ENCODE measurements at regions not wholly inside any gene's neighbourhood (a gene's known extent, or its start where the extent isn't known, plus 50 kb on each side); places are given as distances from the start of the nearest gene placed in this dataset.

DNA sequence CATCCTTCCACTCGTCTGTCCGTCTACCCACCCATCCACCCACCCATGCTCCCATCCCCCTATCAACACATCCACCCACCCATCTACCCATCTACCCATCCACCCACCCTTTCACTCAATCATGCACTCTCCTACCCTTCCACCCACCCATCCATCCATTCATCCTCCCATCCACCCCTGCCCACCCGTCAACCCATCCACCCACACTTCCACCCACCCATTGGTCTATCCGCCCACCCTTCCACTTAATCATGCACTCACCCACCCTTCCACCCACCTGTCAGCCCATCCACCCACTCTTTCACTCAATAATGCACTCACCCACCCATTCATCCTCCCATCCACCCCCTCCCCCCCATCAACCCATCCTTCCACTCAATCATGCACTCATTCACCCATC is 250.0 kb upstream of the EEF2KMT start:
- no peaks in the 10 kb centered on the region for H3K4me1 Mint-ChIP-seq
- ATAC-seq (replicated peaks; ENCODE audit: extremely low read depth, poor library complexity, severe bottlenecking) (no peak), DNase-seq (ENCODE audit: low spot score in 2 of 2) (no peak)
- H3K9me3 Mint-ChIP-seq: no peaks in the 10 kb centered on the region
- H3K27ac Mint-ChIP-seq (ENCODE audit: low read depth): no peak overlapping the region
- peaks cover 1% of the 10 kb centered on the region for H3K36me3 Mint-ChIP-seq (ENCODE audit: insufficient read depth)
- H3K4me3 Mint-ChIP-seq: no peak overlapping the region
- H3K27me3 Mint-ChIP-seq: peaks cover 12% of the 10 kb centered on the region

DNA sequence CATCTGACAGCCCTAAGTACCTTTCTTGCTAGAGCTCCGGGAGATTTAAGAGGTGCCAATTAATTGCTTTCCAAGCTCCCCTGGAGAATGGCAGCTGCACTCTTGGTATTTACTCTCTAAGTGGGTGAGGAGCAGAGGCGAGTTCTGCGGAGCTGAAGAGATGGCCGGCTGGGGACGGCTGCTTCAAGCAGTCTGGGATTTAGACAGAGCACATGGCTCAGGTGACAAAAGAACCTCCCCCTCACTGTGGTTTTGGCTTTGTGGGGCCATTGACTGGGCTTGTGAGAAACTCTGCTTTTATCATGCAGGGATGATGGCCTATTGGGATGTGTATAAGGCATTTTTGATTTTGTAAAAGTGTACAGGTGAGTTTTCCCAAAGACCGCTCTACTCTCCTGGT is 239.3 kb upstream of the EEF2KMT start:
- Mint-ChIP-seq H3K4me3 (no peak overlapping the region), H3K27ac (ENCODE audit: low read depth) (no peak overlapping the region), H3K36me3 (ENCODE audit: insufficient read depth) (no peaks in the 10 kb centered on the region), H3K4me1 (no peaks in the 10 kb centered on the region), H3K27me3 (peaks cover 38% of the 10 kb centered on the region), H3K9me3 (no peaks in the 10 kb centered on the region)
- DNase-seq (ENCODE audit: low spot score in 2 of 2) (no peak), ATAC-seq (replicated peaks; ENCODE audit: extremely low read depth, poor library complexity, severe bottlenecking) (no peak)

DNA sequence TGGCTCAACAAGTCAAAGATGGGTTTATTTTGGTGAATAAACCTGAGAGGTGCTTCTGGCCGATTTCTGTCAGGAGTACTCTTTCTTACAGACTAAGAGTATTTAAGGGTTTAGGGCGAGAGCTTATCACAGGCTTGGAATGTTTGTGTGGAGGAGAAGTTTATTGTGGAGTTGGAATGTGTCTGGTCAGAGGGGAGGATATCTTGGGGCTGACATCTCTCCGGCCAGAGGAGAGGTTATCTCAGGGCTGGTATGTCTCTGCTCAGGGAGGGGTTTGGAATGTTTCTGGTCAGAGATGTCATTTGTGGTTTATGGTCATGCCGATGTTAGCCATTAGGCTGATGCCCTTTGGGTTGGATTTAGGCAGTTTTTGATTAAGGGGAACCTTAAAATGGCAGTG is 236.4 kb upstream of the EEF2KMT start:
- ATAC-seq (replicated peaks; ENCODE audit: extremely low read depth, poor library complexity, severe bottlenecking) (no peak), DNase-seq (ENCODE audit: low spot score in 2 of 2) (no peak)
- Mint-ChIP-seq H3K4me3 (no peak overlapping the region), H3K4me1 (no peaks in the 10 kb centered on the region), H3K27me3 (peaks cover 18% of the 10 kb centered on the region), H3K36me3 (ENCODE audit: insufficient read depth) (no peaks in the 10 kb centered on the region), H3K27ac (ENCODE audit: low read depth) (no peak overlapping the region), H3K9me3 (peaks cover 7% of the 10 kb centered on the region)

DNA sequence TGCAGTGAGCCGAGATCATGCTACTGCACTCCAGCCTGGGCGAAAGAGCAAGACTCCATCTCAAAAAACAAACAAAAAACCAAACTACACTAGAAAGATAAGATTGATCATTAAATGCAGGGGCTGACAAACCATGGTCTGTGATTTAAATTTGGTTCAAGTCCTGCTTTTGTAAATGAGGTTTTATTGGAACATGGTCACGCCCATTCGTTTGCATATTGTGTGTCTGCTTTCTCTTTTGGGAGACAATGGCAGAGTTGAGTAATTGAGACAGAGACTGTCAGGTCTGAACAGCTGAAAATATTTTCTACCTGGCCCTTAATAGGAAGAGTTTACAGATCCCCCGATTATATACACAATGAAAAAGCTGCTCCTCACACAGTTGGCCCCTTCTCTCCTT is 235.5 kb upstream of the EEF2KMT start:
- Mint-ChIP-seq H3K9me3 (peaks cover 7% of the 10 kb centered on the region), H3K27ac (ENCODE audit: low read depth) (no peak overlapping the region), H3K36me3 (ENCODE audit: insufficient read depth) (no peaks in the 10 kb centered on the region), H3K4me1 (no peaks in the 10 kb centered on the region), H3K4me3 (no peak overlapping the region), H3K27me3 (peaks cover 18% of the 10 kb centered on the region)
- ATAC-seq (replicated peaks; ENCODE audit: extremely low read depth, poor library complexity, severe bottlenecking): no peak
- DNase-seq (ENCODE audit: low spot score in 2 of 2): no peak

DNA sequence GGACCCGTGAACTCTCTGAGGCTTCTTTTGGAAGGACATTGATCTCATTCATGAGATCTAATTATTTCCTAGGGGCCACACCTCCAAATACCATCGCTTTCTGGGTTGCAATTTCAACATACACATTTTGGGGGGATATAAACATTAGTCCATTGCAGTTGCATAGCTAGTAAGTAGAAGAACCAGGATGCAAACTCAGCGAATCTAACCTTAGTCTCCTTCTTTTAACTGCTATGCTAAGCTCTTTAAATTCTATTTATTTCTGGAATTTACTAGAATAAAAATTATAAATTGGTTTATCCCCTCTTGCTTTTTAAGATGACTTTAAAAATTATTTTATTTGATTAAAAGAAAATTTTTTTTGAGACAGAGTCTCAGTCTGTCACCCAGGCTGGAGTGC is 232.5 kb upstream of the EEF2KMT start:
- DNase-seq (ENCODE audit: low spot score in 2 of 2) (no peak), ATAC-seq (replicated peaks; ENCODE audit: extremely low read depth, poor library complexity, severe bottlenecking) (no peak)
- Mint-ChIP-seq H3K36me3 (ENCODE audit: insufficient read depth) (no peaks in the 10 kb centered on the region), H3K9me3 (peaks cover 10% of the 10 kb centered on the region), H3K4me3 (no peak overlapping the region), H3K4me1 (no peaks in the 10 kb centered on the region), H3K27me3 (peaks cover 26% of the 10 kb centered on the region), H3K27ac (ENCODE audit: low read depth) (no peak overlapping the region)

DNA sequence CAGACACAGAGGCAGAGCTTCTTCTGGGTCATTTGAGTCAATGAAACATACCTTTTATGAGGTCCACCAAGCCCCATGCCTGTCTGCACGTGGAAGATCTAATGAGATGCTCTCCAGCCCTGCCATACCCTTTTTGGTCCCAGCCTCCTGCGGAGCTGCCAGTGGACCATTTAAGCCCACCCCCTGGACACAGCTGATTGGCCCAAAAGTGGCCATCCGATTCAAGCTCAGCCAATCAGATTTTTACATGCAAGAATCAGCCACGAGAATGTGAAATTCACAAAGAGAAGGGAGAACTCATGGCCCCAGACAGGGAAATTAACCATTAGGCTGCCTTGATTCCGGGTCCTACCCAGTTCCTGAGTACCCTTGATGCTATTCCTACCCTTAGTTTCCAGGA is 231.0 kb upstream of the EEF2KMT start:
- no peaks in the 10 kb centered on the region for H3K36me3 Mint-ChIP-seq (ENCODE audit: insufficient read depth)
- H3K27me3 Mint-ChIP-seq: peaks cover 16% of the 10 kb centered on the region
- H3K4me1 Mint-ChIP-seq: no peaks in the 10 kb centered on the region
- no peak for DNase-seq (ENCODE audit: low spot score in 2 of 2)
- no peak overlapping the region for H3K27ac Mint-ChIP-seq (ENCODE audit: low read depth)
- peaks cover 13% of the 10 kb centered on the region for H3K9me3 Mint-ChIP-seq
- H3K4me3 Mint-ChIP-seq: no peak overlapping the region
- ATAC-seq (replicated peaks; ENCODE audit: extremely low read depth, poor library complexity, severe bottlenecking): no peak

DNA sequence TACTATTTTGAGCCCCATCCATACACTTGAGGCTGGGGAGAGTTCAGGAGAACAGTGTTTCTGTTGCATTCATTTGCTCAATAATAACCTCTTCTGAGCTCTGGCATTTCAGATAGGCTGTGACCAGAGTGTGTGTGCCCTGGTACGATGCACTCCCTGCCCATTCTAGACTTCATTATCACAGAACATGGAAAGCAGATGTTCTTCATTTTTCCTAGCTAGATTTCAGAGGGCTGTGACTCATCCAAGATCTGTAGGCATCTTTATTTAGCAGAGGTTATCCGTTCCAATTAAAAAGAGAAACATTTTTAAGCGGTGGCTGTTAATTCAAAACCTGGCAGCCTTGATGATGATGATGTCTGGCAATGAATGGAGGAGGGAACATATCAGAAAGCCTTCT is 228.8 kb upstream of the EEF2KMT start:
- Mint-ChIP-seq H3K27me3 (peaks cover 19% of the 10 kb centered on the region), H3K9me3 (peaks cover 13% of the 10 kb centered on the region), H3K27ac (ENCODE audit: low read depth) (no peak overlapping the region), H3K4me1 (no peaks in the 10 kb centered on the region), H3K36me3 (ENCODE audit: insufficient read depth) (no peaks in the 10 kb centered on the region), H3K4me3 (no peak overlapping the region)
- ATAC-seq (replicated peaks; ENCODE audit: extremely low read depth, poor library complexity, severe bottlenecking) (no peak), DNase-seq (ENCODE audit: low spot score in 2 of 2) (no peak)

DNA sequence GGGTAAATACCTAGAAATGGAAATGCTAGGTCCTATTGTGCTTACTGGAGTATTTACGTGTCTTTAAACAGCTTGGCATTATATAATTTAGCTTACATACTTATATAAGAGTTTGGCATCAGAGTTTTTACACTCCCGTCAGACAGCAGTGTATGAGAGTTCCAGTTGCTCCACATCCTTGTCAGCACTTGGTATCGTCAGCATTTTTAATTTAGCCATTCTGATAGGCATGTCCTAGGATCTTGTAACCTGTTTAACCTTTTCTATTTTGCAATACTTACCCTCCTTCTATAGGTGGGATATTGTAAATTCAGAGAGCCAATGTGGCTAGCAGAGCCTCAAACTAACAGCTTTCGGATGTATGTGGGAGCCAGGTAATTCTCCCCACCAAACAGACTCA is 228.3 kb upstream of the EEF2KMT start:
- Mint-ChIP-seq H3K36me3 (ENCODE audit: insufficient read depth) (no peaks in the 10 kb centered on the region), H3K4me1 (no peaks in the 10 kb centered on the region), H3K9me3 (peaks cover 8% of the 10 kb centered on the region), H3K4me3 (no peak overlapping the region), H3K27me3 (peaks cover 19% of the 10 kb centered on the region), H3K27ac (ENCODE audit: low read depth) (no peak overlapping the region)
- ATAC-seq (replicated peaks; ENCODE audit: extremely low read depth, poor library complexity, severe bottlenecking) (no peak), DNase-seq (ENCODE audit: low spot score in 2 of 2) (no peak)

DNA sequence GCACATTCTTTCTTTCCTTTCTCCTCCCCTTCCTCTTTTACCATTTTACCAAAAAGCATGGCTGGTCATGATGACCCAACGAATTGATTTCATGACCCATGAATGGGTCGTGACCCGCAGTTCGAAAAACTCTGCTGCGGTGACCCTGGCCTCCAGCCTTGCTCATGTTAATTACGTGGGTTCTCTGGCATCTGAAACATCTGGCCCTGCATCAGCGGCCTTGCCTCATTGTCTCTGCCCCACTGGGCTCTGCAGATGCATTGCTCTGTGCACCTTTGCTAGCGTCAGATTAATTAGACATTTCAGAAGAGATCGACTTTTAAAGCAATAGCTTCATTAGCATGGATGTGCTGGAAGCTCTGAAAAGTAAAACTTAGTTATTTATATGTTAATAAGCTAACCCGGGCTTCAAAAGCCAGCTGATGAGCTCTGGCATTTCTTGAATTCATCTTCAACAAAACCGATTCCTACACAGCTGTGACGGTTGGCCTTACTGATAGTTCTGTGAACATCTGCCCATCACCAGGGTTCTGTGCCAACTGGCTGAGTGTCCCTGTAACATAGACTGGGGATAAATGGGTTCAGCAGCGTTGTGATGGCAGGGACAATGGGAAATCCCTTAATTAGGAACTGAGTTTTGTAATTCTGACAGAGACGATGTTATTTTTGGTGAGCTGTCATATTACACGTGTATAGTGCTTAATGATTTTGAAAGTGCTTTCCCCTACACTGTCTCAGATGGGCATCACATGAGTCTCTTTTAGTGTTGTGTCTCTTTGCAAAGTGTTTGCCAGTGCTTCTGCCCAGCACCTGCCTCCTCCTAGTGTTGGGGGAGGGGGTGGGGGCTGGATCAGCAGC is 225.9 kb upstream of the EEF2KMT start:
- Mint-ChIP-seq H3K27ac (ENCODE audit: low read depth) (no peak overlapping the region), H3K9me3 (peaks cover 11% of the 10 kb centered on the region), H3K4me3 (no peak overlapping the region), H3K36me3 (ENCODE audit: insufficient read depth) (no peaks in the 10 kb centered on the region), H3K4me1 (no peaks in the 10 kb centered on the region), H3K27me3 (peaks cover 19% of the 10 kb centered on the region)
- no peak for DNase-seq (ENCODE audit: low spot score in 2 of 2)
- no peak for ATAC-seq (replicated peaks; ENCODE audit: extremely low read depth, poor library complexity, severe bottlenecking)

DNA sequence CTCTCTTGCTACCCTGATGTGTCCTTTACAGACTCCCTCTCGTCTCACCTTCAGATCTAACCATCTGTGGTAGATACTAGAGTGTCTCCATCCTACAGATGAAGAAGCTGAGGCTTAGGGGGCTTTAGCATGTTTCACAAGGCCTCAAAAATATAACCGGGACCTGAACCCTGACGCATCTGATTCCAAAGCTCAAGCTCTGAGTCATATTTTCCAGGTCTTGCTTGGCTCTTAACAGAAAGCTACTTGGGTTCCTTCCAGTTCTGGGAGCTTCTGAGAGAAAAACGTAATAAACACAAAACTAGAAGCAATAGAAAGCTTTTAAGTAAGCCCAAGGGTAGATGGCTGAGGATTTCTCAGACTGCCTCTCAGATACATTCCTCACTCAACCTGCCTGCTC is 224.3 kb upstream of the EEF2KMT start:
- Mint-ChIP-seq H3K4me1 (no peaks in the 10 kb centered on the region), H3K27ac (ENCODE audit: low read depth) (no peak overlapping the region), H3K27me3 (peaks cover 16% of the 10 kb centered on the region), H3K36me3 (ENCODE audit: insufficient read depth) (no peaks in the 10 kb centered on the region), H3K4me3 (no peak overlapping the region), H3K9me3 (peaks cover 11% of the 10 kb centered on the region)
- no peak for ATAC-seq (replicated peaks; ENCODE audit: extremely low read depth, poor library complexity, severe bottlenecking)
- DNase-seq (ENCODE audit: low spot score in 2 of 2): no peak

DNA sequence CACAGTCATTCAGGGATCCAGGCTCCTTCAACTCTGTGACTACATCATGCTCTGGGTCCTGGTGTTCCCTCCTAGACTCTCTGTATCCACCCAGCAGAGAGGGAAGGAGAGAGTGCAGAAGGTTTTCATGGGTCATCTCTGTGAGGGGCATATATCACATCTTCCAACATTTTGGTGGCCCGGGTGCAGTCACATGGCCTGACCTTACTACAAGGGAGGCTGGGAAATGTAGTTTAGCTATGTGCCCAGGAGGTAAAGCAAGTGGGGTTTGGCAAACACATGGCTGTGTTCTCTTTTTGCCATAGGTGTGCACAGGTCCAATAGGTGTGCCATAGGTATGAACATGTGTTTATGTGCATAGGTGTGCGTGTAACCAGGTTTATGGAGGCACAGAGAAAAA is 222.2 kb upstream of the EEF2KMT start:
- no peak overlapping the region for H3K27ac Mint-ChIP-seq (ENCODE audit: low read depth)
- no peaks in the 10 kb centered on the region for H3K36me3 Mint-ChIP-seq (ENCODE audit: insufficient read depth)
- H3K9me3 Mint-ChIP-seq: peaks cover 5% of the 10 kb centered on the region
- H3K4me3 Mint-ChIP-seq: no peak overlapping the region
- no peaks in the 10 kb centered on the region for H3K4me1 Mint-ChIP-seq
- peaks cover 15% of the 10 kb centered on the region for H3K27me3 Mint-ChIP-seq
- ATAC-seq (replicated peaks; ENCODE audit: extremely low read depth, poor library complexity, severe bottlenecking): no peak
- DNase-seq (ENCODE audit: low spot score in 2 of 2): no peak

DNA sequence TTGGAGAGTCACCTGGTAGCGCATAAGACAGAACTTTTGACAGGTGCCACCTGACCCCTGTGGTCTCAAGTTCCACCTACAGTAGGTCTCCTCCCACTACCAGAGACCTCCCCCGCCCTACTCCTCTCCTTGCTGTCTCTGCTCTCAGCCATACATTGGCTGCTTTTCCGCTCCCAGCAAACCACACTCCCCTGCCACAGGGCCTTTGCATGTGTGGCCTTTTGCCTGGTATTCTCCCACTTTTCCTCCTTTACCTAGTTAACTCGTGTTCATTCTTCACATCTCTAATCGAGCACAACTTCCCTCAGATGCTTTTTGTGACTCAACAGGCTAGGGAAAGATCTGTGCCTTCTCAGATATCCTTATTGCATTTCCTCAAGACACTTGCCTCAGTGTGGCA is 218.3 kb upstream of the EEF2KMT start:
- Mint-ChIP-seq H3K36me3 (ENCODE audit: insufficient read depth) (no peaks in the 10 kb centered on the region), H3K9me3 (peaks cover 5% of the 10 kb centered on the region), H3K27me3 (peaks cover 8% of the 10 kb centered on the region), H3K4me3 (no peak overlapping the region), H3K4me1 (no peaks in the 10 kb centered on the region), H3K27ac (ENCODE audit: low read depth) (no peak overlapping the region)
- no peak for ATAC-seq (replicated peaks; ENCODE audit: extremely low read depth, poor library complexity, severe bottlenecking)
- DNase-seq (ENCODE audit: low spot score in 2 of 2): no peak

DNA sequence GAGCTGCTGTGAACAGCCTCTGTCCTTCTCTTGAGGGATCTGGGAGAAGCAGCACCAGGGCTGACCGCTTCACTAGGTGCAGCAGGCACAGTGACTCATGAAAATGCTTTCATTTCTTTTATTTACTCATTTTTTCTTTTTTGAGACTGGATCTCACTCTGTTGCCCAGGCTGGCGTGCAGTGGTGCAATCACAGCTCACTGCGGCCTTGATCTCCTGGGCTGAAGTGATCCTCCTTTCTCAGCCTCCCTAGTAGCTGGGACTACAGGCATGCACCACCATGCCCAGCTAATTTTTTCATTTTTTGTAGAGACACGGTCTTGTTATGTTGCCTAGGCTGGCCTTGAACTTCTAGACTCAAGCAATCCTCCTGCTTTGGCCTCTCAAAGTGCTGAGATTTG is 216.8 kb upstream of the EEF2KMT start:
- no peaks in the 10 kb centered on the region for H3K36me3 Mint-ChIP-seq (ENCODE audit: insufficient read depth)
- ATAC-seq (replicated peaks; ENCODE audit: extremely low read depth, poor library complexity, severe bottlenecking) (no peak), DNase-seq (ENCODE audit: low spot score in 2 of 2) (no peak)
- H3K27ac Mint-ChIP-seq (ENCODE audit: low read depth): no peak overlapping the region
- H3K9me3 Mint-ChIP-seq: no peaks in the 10 kb centered on the region
- no peak overlapping the region for H3K4me3 Mint-ChIP-seq
- no peaks in the 10 kb centered on the region for H3K4me1 Mint-ChIP-seq
- H3K27me3 Mint-ChIP-seq: peaks cover 8% of the 10 kb centered on the region

Data from central memory CD8-positive, alpha-beta T cell (primary cell).